ENCODE measurements at regions not wholly inside any gene's neighbourhood (a gene's known extent, or its start where the extent isn't known, plus 50 kb on each side); places are given as distances from the start of the nearest gene placed in this dataset.

DNA sequence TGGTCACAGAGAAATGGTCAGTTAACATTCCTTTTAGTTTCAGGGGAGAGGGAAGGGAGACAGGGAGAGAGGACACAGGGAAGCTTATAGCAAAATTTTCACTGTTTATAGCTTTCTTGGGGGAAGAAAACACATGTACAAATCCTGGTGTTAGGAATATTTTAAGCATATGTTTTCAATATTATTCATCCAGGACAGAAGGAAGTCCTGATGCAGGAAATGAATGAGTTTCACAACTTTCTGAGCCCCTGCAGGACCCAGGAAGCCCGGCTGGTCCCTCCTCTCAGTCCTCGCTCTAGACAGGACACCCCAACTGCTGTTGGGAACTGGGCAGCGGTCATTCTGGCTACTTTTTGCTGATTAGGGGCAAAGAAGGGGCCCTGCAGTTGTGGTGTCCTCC lies 71.1 kb upstream of the ZDHHC17 start:
- Histone ChIP-seq H3K4me3 (no peak overlapping the region), H3K4me1 (ENCODE audit: control insufficient read depth, insufficient read depth, low read length) (no peaks in the 10 kb centered on the region), H3K4me2 (ENCODE audit: control insufficient read depth, insufficient read depth) (no peak overlapping the region), H3K79me2 (ENCODE audit: control insufficient read depth, insufficient read depth, low read length) (no peaks in the 10 kb centered on the region), H2AFZ (ENCODE audit: control insufficient read depth, low read depth, low read length) (no peak overlapping the region), H4K20me1 (ENCODE audit: control insufficient read depth, insufficient read depth) (no peaks in the 10 kb centered on the region), H3K9me3 (replicated peaks; ENCODE audit: control insufficient read depth, insufficient read depth, low read length) (no peaks in the 10 kb centered on the region), H3K9ac (ENCODE audit: control insufficient read depth, insufficient read depth, low read length) (no peak overlapping the region), H3K36me3 (ENCODE audit: control insufficient read depth in 2 of 2, insufficient read depth in 2 of 2, low read length in 1 of 2) (no peaks in the 10 kb centered on the region), H3K27ac (ENCODE audit: control insufficient read depth, insufficient read depth) (no peak overlapping the region), H3K27me3 (replicated peaks in 1 of 2; ENCODE audit: control insufficient read depth in 2 of 2, insufficient read depth in 2 of 2, low read length in 1 of 2) (no peaks in the 10 kb centered on the region)
- intact Hi-C loops (cut with micrococcal nuclease; ENCODE audit: unreplicated experiment) (no loop called here), in situ Hi-C loops (cut with MboI) (no loop called here)
- BruUV-seq (replicated peaks) = no TSS peak
- WGBS (ENCODE audit: insufficient coverage, insufficient replicate concordance, low lambda C conversion rate, missing lambda C conversion rate) = 24% methylated on average over 3 of the region's 3 CpGs
- ChIA-PET POLR2A (no interaction called here), CTCF (no interaction called here), RAD21 (ENCODE audit: unreplicated experiment) (interaction anchor here (1.8 kb wide), 1 partner anchor 97 kb away, joined by 4 read pairs; no protein-coding TSS in a partner anchor), SMC1A (ENCODE audit: uncharacterized antibody, unreplicated experiment) (interaction anchor here (0.9 to 1.6 kb wide), 3 partner anchors 98 to 198 kb away, joined by 3 to 4 read pairs (median 3); no protein-coding TSS in a partner anchor)
- DNase-seq (ENCODE audit: low read depth, low spot score) (no peak), ATAC-seq (no peak), FAIRE-seq (no peak)
- no peak for TF ChIP-seq MYB (IDR thresholded peaks at IDR 0.05; ENCODE audit: borderline replicate concordance, low read depth, low read length)
- TF ChIP-seq YY1 (IDR thresholded peaks at IDR 0.05; ENCODE audit: low read depth, low read length) = no peak
- no peak for TF ChIP-seq MEF2B (IDR thresholded peaks at IDR 0.05; ENCODE audit: partially characterized antibody, poor library complexity, severe bottlenecking)
- TF ChIP-seq EED (IDR thresholded peaks at IDR 0.05; ENCODE audit: low read depth) = no peak
- TF ChIP-seq SREBF2 (IDR thresholded peaks at IDR 0.05; ENCODE audit: low read length) = no peak
- no peak for TF ChIP-seq BCL11A (IDR thresholded peaks at IDR 0.05; ENCODE audit: low read depth, low read length)
- no peak for TF ChIP-seq SUZ12 (IDR thresholded peaks at IDR 0.05; ENCODE audit: unreplicated experiment)
- TF ChIP-seq, protein P1, sequence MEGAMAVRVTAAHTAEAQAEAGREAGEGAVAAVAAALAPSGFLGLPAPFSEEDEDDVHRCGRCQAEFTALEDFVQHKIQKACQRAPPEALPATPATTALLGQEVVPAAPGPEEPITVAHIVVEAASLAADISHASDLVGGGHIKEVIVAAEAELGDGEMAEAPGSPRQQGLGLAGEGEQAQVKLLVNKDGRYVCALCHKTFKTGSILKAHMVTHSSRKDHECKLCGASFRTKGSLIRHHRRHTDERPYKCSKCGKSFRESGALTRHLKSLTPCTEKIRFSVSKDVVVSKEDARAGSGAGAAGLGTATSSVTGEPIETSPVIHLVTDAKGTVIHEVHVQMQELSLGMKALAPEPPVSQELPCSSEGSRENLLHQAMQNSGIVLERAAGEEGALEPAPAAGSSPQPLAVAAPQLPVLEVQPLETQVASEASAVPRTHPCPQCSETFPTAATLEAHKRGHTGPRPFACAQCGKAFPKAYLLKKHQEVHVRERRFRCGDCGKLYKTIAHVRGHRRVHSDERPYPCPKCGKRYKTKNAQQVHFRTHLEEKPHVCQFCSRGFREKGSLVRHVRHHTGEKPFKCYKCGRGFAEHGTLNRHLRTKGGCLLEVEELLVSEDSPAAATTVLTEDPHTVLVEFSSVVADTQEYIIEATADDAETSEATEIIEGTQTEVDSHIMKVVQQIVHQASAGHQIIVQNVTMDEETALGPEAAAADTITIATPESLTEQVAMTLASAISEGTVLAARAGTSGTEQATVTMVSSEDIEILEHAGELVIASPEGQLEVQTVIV (IDR thresholded peaks at IDR 0.05; ENCODE audit: borderline replicate concordance, partially characterized antibody) = no peak
- no peak for TF ChIP-seq NRF1 (conservative IDR thresholded peaks at IDR 0.05; ENCODE audit: low read depth, low read length)
- TF ChIP-seq, protein P2, sequence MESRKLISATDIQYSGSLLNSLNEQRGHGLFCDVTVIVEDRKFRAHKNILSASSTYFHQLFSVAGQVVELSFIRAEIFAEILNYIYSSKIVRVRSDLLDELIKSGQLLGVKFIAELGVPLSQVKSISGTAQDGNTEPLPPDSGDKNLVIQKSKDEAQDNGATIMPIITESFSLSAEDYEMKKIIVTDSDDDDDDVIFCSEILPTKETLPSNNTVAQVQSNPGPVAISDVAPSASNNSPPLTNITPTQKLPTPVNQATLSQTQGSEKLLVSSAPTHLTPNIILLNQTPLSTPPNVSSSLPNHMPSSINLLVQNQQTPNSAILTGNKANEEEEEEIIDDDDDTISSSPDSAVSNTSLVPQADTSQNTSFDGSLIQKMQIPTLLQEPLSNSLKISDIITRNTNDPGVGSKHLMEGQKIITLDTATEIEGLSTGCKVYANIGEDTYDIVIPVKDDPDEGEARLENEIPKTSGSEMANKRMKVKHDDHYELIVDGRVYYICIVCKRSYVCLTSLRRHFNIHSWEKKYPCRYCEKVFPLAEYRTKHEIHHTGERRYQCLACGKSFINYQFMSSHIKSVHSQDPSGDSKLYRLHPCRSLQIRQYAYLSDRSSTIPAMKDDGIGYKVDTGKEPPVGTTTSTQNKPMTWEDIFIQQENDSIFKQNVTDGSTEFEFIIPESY (IDR thresholded peaks at IDR 0.05) = no peak
- TF ChIP-seq, protein P3, sequence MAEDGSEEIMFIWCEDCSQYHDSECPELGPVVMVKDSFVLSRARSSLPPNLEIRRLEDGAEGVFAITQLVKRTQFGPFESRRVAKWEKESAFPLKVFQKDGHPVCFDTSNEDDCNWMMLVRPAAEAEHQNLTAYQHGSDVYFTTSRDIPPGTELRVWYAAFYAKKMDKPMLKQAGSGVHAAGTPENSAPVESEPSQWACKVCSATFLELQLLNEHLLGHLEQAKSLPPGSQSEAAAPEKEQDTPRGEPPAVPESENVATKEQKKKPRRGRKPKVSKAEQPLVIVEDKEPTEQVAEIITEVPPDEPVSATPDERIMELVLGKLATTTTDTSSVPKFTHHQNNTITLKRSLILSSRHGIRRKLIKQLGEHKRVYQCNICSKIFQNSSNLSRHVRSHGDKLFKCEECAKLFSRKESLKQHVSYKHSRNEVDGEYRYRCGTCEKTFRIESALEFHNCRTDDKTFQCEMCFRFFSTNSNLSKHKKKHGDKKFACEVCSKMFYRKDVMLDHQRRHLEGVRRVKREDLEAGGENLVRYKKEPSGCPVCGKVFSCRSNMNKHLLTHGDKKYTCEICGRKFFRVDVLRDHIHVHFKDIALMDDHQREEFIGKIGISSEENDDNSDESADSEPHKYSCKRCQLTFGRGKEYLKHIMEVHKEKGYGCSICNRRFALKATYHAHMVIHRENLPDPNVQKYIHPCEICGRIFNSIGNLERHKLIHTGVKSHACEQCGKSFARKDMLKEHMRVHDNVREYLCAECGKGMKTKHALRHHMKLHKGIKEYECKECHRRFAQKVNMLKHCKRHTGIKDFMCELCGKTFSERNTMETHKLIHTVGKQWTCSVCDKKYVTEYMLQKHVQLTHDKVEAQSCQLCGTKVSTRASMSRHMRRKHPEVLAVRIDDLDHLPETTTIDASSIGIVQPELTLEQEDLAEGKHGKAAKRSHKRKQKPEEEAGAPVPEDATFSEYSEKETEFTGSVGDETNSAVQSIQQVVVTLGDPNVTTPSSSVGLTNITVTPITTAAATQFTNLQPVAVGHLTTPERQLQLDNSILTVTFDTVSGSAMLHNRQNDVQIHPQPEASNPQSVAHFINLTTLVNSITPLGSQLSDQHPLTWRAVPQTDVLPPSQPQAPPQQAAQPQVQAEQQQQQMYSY (CRISPR knock-in tag; IDR thresholded peaks at IDR 0.05) = no peak
- no peak for TF ChIP-seq ESRRA (IDR thresholded peaks at IDR 0.05; ENCODE audit: low read length)
- TF ChIP-seq ZNF217 (IDR thresholded peaks at IDR 0.05) = no peak
